ENCODE measurements at regions not wholly inside any gene's neighbourhood (a gene's known extent, or its start where the extent isn't known, plus 50 kb on each side); places are given as distances from the start of the nearest gene placed in this dataset.

- no peaks in the 10 kb centered on the region for H3K9me3 ChIP-seq (ENCODE audit: low read depth, low read length)
- no peak for DNase-seq (ENCODE audit: insufficient read length, low spot score, missing footprints)
- no peak overlapping the region for H3K27ac ChIP-seq (ENCODE audit: low read depth, low read length)
- H3K4me1 ChIP-seq (ENCODE audit: insufficient read depth, low read length) = peaks cover 5% of the 10 kb centered on the region
- no peak overlapping the region for H3K4me2 ChIP-seq (ENCODE audit: insufficient read depth, low read length)
- no peak for TF ChIP-seq CTCF (IDR thresholded peaks at IDR 0.05; ENCODE audit: extremely low read depth, low read depth, low read length)
- no peaks in the 10 kb centered on the region for H3K36me3 ChIP-seq (ENCODE audit: insufficient read depth, low read length)
- no peaks in the 10 kb centered on the region for H3K27me3 ChIP-seq (ENCODE audit: insufficient read depth, low read length)
- no peak overlapping the region for H3K4me3 ChIP-seq (ENCODE audit: insufficient read depth, low read length)
- no peaks in the 10 kb centered on the region for H3K79me2 ChIP-seq (ENCODE audit: insufficient read depth, low read length)
- H2AFZ ChIP-seq (ENCODE audit: low read length) = no peak overlapping the region
- H4K20me1 ChIP-seq (ENCODE audit: insufficient read depth, low read length) = no peaks in the 10 kb centered on the region
Observed at GRCh38 chr6:140590641-140591040, 1216.2 kb upstream of the CITED2 start.

GRCh38 chr6:140586426-140587061 lies 1212.1 kb upstream of the CITED2 start:
- Histone ChIP-seq H3K4me2 (ENCODE audit: insufficient read depth, low read length) (no peak overlapping the region), H3K4me3 (ENCODE audit: insufficient read depth, low read length) (no peak overlapping the region), H3K27me3 (ENCODE audit: insufficient read depth, low read length) (no peaks in the 10 kb centered on the region), H2AFZ (ENCODE audit: low read length) (no peak overlapping the region), H4K20me1 (ENCODE audit: insufficient read depth, low read length) (no peaks in the 10 kb centered on the region), H3K79me2 (ENCODE audit: insufficient read depth, low read length) (no peaks in the 10 kb centered on the region), H3K36me3 (ENCODE audit: insufficient read depth, low read length) (no peaks in the 10 kb centered on the region), H3K4me1 (ENCODE audit: insufficient read depth, low read length) (peaks cover 5% of the 10 kb centered on the region), H3K9me3 (ENCODE audit: low read depth, low read length) (no peaks in the 10 kb centered on the region), H3K27ac (ENCODE audit: low read depth, low read length) (no peak overlapping the region)
- no peak for DNase-seq (ENCODE audit: insufficient read length, low spot score, missing footprints)
- TF ChIP-seq CTCF (IDR thresholded peaks at IDR 0.05; ENCODE audit: extremely low read depth, low read depth, low read length) = no peak

- H3K79me2 ChIP-seq (ENCODE audit: insufficient read depth, low read length) = no peaks in the 10 kb centered on the region
- no peaks in the 10 kb centered on the region for H3K36me3 ChIP-seq (ENCODE audit: insufficient read depth, low read length)
- no peak for TF ChIP-seq CTCF (IDR thresholded peaks at IDR 0.05; ENCODE audit: extremely low read depth, low read depth, low read length)
- no peaks in the 10 kb centered on the region for H4K20me1 ChIP-seq (ENCODE audit: insufficient read depth, low read length)
- no peak for DNase-seq (ENCODE audit: insufficient read length, low spot score, missing footprints)
- no peaks in the 10 kb centered on the region for H3K27me3 ChIP-seq (ENCODE audit: insufficient read depth, low read length)
- no peak overlapping the region for H3K4me2 ChIP-seq (ENCODE audit: insufficient read depth, low read length)
- H3K4me1 ChIP-seq (ENCODE audit: insufficient read depth, low read length) = no peaks in the 10 kb centered on the region
- no peaks in the 10 kb centered on the region for H3K9me3 ChIP-seq (ENCODE audit: low read depth, low read length)
- H3K27ac ChIP-seq (ENCODE audit: low read depth, low read length) = no peak overlapping the region
- no peak overlapping the region for H3K4me3 ChIP-seq (ENCODE audit: insufficient read depth, low read length)
- no peak overlapping the region for H2AFZ ChIP-seq (ENCODE audit: low read length)
Observed at GRCh38 chr6:140581601-140582000, 1207.2 kb upstream of the CITED2 start.

GRCh38 chr6:140579918-140580317 lies 1205.5 kb upstream of the CITED2 start:
- H3K4me3 ChIP-seq (ENCODE audit: insufficient read depth, low read length) = no peak overlapping the region
- H4K20me1 ChIP-seq (ENCODE audit: insufficient read depth, low read length) = no peaks in the 10 kb centered on the region
- no peak for DNase-seq (ENCODE audit: insufficient read length, low spot score, missing footprints)
- H3K36me3 ChIP-seq (ENCODE audit: insufficient read depth, low read length) = no peaks in the 10 kb centered on the region
- peak overlapping the region; percentile 32 for H2AFZ ChIP-seq (ENCODE audit: low read length)
- H3K27ac ChIP-seq (ENCODE audit: low read depth, low read length) = no peak overlapping the region
- TF ChIP-seq CTCF (IDR thresholded peaks at IDR 0.05; ENCODE audit: extremely low read depth, low read depth, low read length) = no peak
- no peaks in the 10 kb centered on the region for H3K79me2 ChIP-seq (ENCODE audit: insufficient read depth, low read length)
- H3K27me3 ChIP-seq (ENCODE audit: insufficient read depth, low read length) = no peaks in the 10 kb centered on the region
- no peak overlapping the region for H3K4me2 ChIP-seq (ENCODE audit: insufficient read depth, low read length)
- no peaks in the 10 kb centered on the region for H3K9me3 ChIP-seq (ENCODE audit: low read depth, low read length)
- no peaks in the 10 kb centered on the region for H3K4me1 ChIP-seq (ENCODE audit: insufficient read depth, low read length)
